ENCODE measurements at regions not wholly inside any gene's neighbourhood (a gene's known extent, or its start where the extent isn't known, plus 50 kb on each side); places are given as distances from the start of the nearest gene placed in this dataset.

DNA sequence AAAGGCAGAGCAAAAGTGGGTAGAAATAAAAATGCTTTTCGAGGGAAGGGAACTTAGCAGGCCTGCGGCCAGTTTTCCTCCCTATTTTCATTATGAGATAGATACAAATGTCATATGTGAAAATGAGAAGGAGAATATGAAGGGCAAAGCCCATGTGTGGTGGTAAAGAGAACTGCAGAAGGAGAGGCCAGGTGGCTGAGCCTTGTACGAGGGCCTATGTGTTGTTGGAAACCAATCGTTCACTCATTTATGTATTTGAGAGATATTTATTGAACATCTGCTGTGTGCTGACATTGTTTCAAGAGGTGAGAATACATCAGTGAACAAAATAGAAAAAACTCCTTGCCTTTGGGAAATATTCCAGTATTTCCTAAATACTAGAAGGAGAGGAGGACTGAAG is 147.7 kb downstream of the SH3BGRL2 start:
- TF ChIP-seq CHD2 (IDR thresholded peaks at IDR 0.05; ENCODE audit: low read length, partially characterized antibody) (no peak), EP300 (IDR thresholded peaks at IDR 0.05; ENCODE audit: borderline replicate concordance in 1 of 2, low read depth in 1 of 2, low read length in 1 of 2) (no peak), SIN3A (IDR thresholded peaks at IDR 0.05; ENCODE audit: borderline replicate concordance, low read depth, low read length) (no peak), POLR2AphosphoS5 (IDR thresholded peaks at IDR 0.05; ENCODE audit: low read depth, low read length) (no peak), JUND (IDR thresholded peaks at IDR 0.05) (no peak), TAF1 (IDR thresholded peaks at IDR 0.05; ENCODE audit: borderline replicate concordance, low read depth, low read length) (no peak), TEAD4 (IDR thresholded peaks at IDR 0.05; ENCODE audit: borderline replicate concordance, insufficient read depth) (no peak), RAD21 (IDR thresholded peaks at IDR 0.05; ENCODE audit: low read length) (no peak), FOSL2 (IDR thresholded peaks at IDR 0.05; ENCODE audit: borderline replicate concordance, low read depth) (no peak), ELF1 (IDR thresholded peaks at IDR 0.05) (no peak), SMC3 (IDR thresholded peaks at IDR 0.05; ENCODE audit: low read depth, low read length) (no peak)
- TF ChIP-seq, protein P1, sequence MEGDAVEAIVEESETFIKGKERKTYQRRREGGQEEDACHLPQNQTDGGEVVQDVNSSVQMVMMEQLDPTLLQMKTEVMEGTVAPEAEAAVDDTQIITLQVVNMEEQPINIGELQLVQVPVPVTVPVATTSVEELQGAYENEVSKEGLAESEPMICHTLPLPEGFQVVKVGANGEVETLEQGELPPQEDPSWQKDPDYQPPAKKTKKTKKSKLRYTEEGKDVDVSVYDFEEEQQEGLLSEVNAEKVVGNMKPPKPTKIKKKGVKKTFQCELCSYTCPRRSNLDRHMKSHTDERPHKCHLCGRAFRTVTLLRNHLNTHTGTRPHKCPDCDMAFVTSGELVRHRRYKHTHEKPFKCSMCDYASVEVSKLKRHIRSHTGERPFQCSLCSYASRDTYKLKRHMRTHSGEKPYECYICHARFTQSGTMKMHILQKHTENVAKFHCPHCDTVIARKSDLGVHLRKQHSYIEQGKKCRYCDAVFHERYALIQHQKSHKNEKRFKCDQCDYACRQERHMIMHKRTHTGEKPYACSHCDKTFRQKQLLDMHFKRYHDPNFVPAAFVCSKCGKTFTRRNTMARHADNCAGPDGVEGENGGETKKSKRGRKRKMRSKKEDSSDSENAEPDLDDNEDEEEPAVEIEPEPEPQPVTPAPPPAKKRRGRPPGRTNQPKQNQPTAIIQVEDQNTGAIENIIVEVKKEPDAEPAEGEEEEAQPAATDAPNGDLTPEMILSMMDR (IDR thresholded peaks at IDR 0.05), result no peak
- TF ChIP-seq, protein P2, sequence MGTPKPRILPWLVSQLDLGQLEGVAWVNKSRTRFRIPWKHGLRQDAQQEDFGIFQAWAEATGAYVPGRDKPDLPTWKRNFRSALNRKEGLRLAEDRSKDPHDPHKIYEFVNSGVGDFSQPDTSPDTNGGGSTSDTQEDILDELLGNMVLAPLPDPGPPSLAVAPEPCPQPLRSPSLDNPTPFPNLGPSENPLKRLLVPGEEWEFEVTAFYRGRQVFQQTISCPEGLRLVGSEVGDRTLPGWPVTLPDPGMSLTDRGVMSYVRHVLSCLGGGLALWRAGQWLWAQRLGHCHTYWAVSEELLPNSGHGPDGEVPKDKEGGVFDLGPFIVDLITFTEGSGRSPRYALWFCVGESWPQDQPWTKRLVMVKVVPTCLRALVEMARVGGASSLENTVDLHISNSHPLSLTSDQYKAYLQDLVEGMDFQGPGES (IDR thresholded peaks at IDR 0.05; ENCODE audit: low read depth, low read length), result no peak
- TF ChIP-seq, protein P3, sequence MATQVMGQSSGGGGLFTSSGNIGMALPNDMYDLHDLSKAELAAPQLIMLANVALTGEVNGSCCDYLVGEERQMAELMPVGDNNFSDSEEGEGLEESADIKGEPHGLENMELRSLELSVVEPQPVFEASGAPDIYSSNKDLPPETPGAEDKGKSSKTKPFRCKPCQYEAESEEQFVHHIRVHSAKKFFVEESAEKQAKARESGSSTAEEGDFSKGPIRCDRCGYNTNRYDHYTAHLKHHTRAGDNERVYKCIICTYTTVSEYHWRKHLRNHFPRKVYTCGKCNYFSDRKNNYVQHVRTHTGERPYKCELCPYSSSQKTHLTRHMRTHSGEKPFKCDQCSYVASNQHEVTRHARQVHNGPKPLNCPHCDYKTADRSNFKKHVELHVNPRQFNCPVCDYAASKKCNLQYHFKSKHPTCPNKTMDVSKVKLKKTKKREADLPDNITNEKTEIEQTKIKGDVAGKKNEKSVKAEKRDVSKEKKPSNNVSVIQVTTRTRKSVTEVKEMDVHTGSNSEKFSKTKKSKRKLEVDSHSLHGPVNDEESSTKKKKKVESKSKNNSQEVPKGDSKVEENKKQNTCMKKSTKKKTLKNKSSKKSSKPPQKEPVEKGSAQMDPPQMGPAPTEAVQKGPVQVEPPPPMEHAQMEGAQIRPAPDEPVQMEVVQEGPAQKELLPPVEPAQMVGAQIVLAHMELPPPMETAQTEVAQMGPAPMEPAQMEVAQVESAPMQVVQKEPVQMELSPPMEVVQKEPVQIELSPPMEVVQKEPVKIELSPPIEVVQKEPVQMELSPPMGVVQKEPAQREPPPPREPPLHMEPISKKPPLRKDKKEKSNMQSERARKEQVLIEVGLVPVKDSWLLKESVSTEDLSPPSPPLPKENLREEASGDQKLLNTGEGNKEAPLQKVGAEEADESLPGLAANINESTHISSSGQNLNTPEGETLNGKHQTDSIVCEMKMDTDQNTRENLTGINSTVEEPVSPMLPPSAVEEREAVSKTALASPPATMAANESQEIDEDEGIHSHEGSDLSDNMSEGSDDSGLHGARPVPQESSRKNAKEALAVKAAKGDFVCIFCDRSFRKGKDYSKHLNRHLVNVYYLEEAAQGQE (IDR thresholded peaks at IDR 0.05; ENCODE audit: low read depth, low read length), result no peak

All from SK-N-SH (cell line).